Natural killer cell (primary cell): ENCODE measurements at regions not wholly inside any gene's neighbourhood (a gene's known extent, or its start where the extent isn't known, plus 50 kb on each side); places are given as distances from the start of the nearest gene placed in this dataset.

ENCODE experiments used
- ATAC-seq, 3 donors: fragments of 150-1000 bp in 2 of 3; fragments of 200-7000 bp in 1 of 3; cut with Tn5 transposase; 1 replicate in 1 of 3; 2 replicates in 2 of 3; pipeline ENCODE4 v1.10.0; 2021; ENCODE audit warnings: mild to moderate bottlenecking in 2 of 3, moderate library complexity in 2 of 3
- DNase-seq, 2 donors: peaks; one replicate each; pipeline versions ENCODE4 v3.0.0 to v3.0.0-alpha.2; 2013 to 2021; ENCODE audit warnings: mixed read lengths in 1 of 2
- H3K27ac ChIP-seq: one replicate; pipeline ENCODE4 v1.5.1; 2013; ENCODE audit warnings: mild to moderate bottlenecking, low read length
- H3K27me3 ChIP-seq: one replicate; pipeline ENCODE4 v1.6.1; 2013; ENCODE audit warnings: low read length; ENCODE audit not compliant: control insufficient read depth, insufficient read depth
- H3K36me3 ChIP-seq: one replicate; pipeline ENCODE4 v1.6.1; 2013; ENCODE audit warnings: low read length; ENCODE audit not compliant: control insufficient read depth, insufficient read depth
- H3K4me1 ChIP-seq: one replicate; pipeline ENCODE4 v1.6.1; 2013; ENCODE audit warnings: low read length; ENCODE audit not compliant: control insufficient read depth, insufficient read depth
- H3K4me3 ChIP-seq: one replicate; pipeline ENCODE4 v1.5.1; 2013; ENCODE audit warnings: low read length
- H3K9me3 ChIP-seq: one replicate; pipeline ENCODE4 v1.6.1; 2013; ENCODE audit warnings: low read length; ENCODE audit not compliant: control insufficient read depth, insufficient read depth
- H3K27ac Mint-ChIP-seq, 2 donors: one replicate each; pipeline ENCODE4 v1.8.0; 2022; ENCODE audit warnings: mild to moderate bottlenecking in 2 of 2, mixed read lengths in 2 of 2, moderate library complexity in 1 of 2
- H3K27me3 Mint-ChIP-seq, 2 donors: one replicate each; pipeline ENCODE4 v1.8.0; 2022; ENCODE audit warnings: low read depth in 2 of 2, mixed read lengths in 2 of 2
- H3K36me3 Mint-ChIP-seq: one replicate; pipeline ENCODE4 v1.8.0; 2022; ENCODE audit warnings: mixed read lengths
- H3K4me1 Mint-ChIP-seq, 2 donors: one replicate each; pipeline ENCODE4 v1.8.0; 2022; ENCODE audit warnings: mixed read lengths in 2 of 2
- H3K4me3 Mint-ChIP-seq: one replicate; pipeline ENCODE4 v1.8.0; 2022; ENCODE audit warnings: mild to moderate bottlenecking, moderate library complexity, mixed read lengths
- H3K9me3 Mint-ChIP-seq, 2 donors: one replicate each; pipeline ENCODE4 v1.8.0; 2022; ENCODE audit warnings: mixed read lengths in 2 of 2
- WGBS: methylation state at CpG from one replicate; pipeline ENCODE4 v1.1.7; 2013; ENCODE audit warnings: missing lambda C conversion rate; ENCODE audit not compliant: insufficient coverage; 5-methylcytosine and 5-hydroxymethylcytosine counted together
- intact Hi-C: fragments of 100-400 bp; cut with micrococcal nuclease; formaldehyde crosslinking; loops from one replicate; pipeline ENCODE4 v1.14.2; 2022
- TF ChIP-seq, protein P1 (sequence below): fragments of 200-600 bp; IDR thresholded peaks from one replicate; pipeline ENCODE4 v1.8.0; 2022; ENCODE audit warnings: antibody characterized with exemption

DNA sequence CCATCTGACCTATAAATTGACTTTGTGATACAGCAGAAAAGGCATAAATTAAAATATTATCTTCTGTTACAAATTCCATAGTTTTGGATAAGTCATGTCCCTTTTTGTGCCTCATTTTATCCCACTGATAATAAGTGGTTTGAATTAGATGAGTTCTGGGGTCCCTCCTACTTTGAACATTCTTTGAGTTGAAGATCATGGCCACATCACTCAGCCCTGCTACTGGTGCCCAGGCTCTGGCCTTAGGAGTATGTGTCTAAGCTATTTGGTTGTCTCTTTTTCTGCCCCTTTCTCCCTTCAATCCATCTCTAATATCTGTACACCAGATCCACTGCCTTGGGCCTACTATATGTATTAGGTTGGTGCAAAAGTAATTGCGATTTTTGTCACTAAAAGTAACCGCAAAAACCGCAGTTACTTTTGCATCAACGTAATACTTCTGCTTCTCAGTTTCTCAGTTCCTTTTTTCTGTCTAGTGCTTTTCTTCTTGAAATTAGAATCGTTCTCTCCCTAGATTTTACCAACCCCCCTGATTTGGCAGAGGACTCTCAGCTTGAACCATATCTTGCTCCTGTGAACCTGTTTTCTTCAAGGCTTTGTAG lies 362.5 kb upstream of the TNP1 start:
- H3K27ac Mint-ChIP-seq, result peak overlapping the region; percentile 9 to 16
- Histone ChIP-seq H3K27me3 (no peaks in the 10 kb centered on the region), H3K4me1 (peaks cover 9% of the 10 kb centered on the region), H3K36me3 (no peaks in the 10 kb centered on the region), H3K9me3 (no peaks in the 10 kb centered on the region), H3K4me3 (no peak overlapping the region), H3K27ac (no peak overlapping the region)
- 0% methylated on average over 5 of the region's 5 CpGs for WGBS
- DNase-seq (peak in 1 of 2 donors; percentile 33), ATAC-seq (peak in 2 of 3 donors; percentile 17 to 33)
- peaks cover 3% of the 10 kb centered on the region in 2 donors for H3K27me3 Mint-ChIP-seq
- no peaks in the 10 kb centered on the region for H3K9me3 Mint-ChIP-seq
- H3K4me3 Mint-ChIP-seq, result peak overlapping the region; percentile 22
- TF ChIP-seq, protein P1, sequence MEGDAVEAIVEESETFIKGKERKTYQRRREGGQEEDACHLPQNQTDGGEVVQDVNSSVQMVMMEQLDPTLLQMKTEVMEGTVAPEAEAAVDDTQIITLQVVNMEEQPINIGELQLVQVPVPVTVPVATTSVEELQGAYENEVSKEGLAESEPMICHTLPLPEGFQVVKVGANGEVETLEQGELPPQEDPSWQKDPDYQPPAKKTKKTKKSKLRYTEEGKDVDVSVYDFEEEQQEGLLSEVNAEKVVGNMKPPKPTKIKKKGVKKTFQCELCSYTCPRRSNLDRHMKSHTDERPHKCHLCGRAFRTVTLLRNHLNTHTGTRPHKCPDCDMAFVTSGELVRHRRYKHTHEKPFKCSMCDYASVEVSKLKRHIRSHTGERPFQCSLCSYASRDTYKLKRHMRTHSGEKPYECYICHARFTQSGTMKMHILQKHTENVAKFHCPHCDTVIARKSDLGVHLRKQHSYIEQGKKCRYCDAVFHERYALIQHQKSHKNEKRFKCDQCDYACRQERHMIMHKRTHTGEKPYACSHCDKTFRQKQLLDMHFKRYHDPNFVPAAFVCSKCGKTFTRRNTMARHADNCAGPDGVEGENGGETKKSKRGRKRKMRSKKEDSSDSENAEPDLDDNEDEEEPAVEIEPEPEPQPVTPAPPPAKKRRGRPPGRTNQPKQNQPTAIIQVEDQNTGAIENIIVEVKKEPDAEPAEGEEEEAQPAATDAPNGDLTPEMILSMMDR, result no peak
- intact Hi-C loops, result no loop called here
- H3K4me1 Mint-ChIP-seq, result peaks cover 18 to 34% of the 10 kb centered on the region in 2 donors
- H3K36me3 Mint-ChIP-seq, result no peaks in the 10 kb centered on the region

DNA sequence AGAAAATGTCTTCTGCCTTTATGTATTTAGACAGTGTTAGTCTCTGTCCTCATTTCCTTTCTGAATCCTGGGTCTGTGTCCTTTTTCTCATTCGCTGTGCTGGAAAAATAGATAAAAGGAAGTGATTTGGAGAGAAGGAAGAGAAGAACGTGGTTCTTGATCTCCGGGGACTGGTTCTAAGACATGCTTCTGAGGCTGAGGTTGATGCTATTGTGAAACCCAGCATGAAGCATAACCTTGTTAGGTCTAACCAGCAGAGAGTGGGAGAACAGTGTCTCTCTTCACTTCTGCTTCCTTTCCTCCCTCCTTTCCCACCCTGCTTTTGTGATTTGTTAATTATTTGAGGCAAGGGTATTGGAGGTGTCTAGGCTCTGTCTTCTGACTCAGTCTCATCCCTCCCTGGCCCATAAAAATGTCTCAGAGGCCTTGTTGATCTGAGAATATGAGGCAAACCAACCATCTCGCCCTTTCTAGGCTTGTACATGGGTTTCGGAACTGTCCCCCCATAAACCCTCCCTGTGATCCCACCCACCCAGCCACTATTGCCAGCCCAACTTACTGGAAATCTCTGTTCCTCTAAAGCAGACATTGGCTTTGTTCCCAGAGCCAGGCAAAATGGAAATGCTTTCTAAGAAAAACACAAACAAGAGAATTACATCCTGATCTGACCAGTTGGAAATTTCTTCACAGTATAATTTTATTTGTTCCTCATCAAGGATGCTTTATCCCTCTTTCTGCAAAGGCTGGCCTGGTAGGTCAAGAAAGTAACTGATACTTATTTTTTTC lies 360.6 kb upstream of the TNP1 start:
- Mint-ChIP-seq H3K27ac (no peak overlapping the region), H3K4me3 (no peak overlapping the region), H3K4me1 (peaks cover 18 to 34% of the 10 kb centered on the region in 2 donors), H3K27me3 (peaks cover 3 to 17% of the 10 kb centered on the region in 2 donors), H3K36me3 (no peaks in the 10 kb centered on the region), H3K9me3 (no peaks in the 10 kb centered on the region)
- no peaks in the 10 kb centered on the region for H3K27me3 ChIP-seq
- TF ChIP-seq, protein P1, result no peak
- H3K4me1 ChIP-seq, result peaks cover 9% of the 10 kb centered on the region
- ATAC-seq (no peak), DNase-seq (no peak)
- WGBS, result 76% methylated on average over 5 of the region's 5 CpGs
- no peaks in the 10 kb centered on the region for H3K36me3 ChIP-seq
- no peak overlapping the region for H3K27ac ChIP-seq
- intact Hi-C loops, result no loop called here
- no peaks in the 10 kb centered on the region for H3K9me3 ChIP-seq
- no peak overlapping the region for H3K4me3 ChIP-seq

DNA sequence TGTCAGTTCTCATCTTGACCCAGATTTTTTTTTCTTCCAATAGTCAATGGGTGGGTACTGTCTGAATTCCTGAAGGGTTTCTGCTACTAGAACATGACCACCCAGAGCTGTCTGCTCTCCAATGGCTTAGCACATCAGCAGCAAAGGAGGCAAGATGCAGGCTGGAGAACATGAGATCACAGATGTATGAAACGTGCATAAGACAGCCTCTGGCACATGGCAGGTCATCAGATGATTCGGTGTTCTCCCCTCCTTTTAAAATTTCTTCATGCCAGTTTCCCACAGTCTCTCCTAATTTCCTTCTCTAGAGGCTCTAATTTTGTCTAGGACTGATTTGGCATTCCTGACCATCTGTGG lies 359.3 kb upstream of the TNP1 start:
- H3K36me3 ChIP-seq, result no peaks in the 10 kb centered on the region
- Mint-ChIP-seq H3K4me3 (no peak overlapping the region), H3K36me3 (no peaks in the 10 kb centered on the region), H3K4me1 (peaks cover 18 to 34% of the 10 kb centered on the region in 2 donors), H3K27ac (no peak overlapping the region), H3K27me3 (peaks cover 6 to 17% of the 10 kb centered on the region in 2 donors), H3K9me3 (no peaks in the 10 kb centered on the region)
- H3K4me3 ChIP-seq, result no peak overlapping the region
- TF ChIP-seq, protein P1, result no peak
- DNase-seq (no peak), ATAC-seq (no peak)
- intact Hi-C loops, result no loop called here
- no peaks in the 10 kb centered on the region for H3K27me3 ChIP-seq
- H3K4me1 ChIP-seq, result peaks cover 9% of the 10 kb centered on the region
- H3K27ac ChIP-seq, result no peak overlapping the region
- H3K9me3 ChIP-seq, result no peaks in the 10 kb centered on the region
- 56% methylated on average over 2 of the region's 2 CpGs for WGBS
